Esophagus muscularis mucosa (tissue), 3 donors: ENCODE measurements at regions not wholly inside any gene's neighbourhood (a gene's known extent, or its start where the extent isn't known, plus 50 kb on each side); places are given as distances from the start of the nearest gene placed in this dataset.

Source experiments
- POLR2A ChIP-seq: fragments of 450-650 bp; IDR thresholded peaks from one replicate; pipeline ENCODE4 v1.6.1; 2017; ENCODE audit warnings: antibody characterized with exemption, moderate library complexity, mild to moderate bottlenecking, low read depth
- TF ChIP-seq, protein P1 (sequence below), 3 experiments: fragments of 200-600 bp in 2 of 3; fragments of 450-650 bp in 1 of 3; sonication (generic) in 2 of 3; IDR thresholded peaks; one replicate each; pipeline ENCODE4 v1.5.1; 2017 to 2019; ENCODE audit warnings: antibody characterized with exemption in 3 of 3, mild to moderate bottlenecking in 2 of 3, moderate library complexity in 1 of 3

DNA sequence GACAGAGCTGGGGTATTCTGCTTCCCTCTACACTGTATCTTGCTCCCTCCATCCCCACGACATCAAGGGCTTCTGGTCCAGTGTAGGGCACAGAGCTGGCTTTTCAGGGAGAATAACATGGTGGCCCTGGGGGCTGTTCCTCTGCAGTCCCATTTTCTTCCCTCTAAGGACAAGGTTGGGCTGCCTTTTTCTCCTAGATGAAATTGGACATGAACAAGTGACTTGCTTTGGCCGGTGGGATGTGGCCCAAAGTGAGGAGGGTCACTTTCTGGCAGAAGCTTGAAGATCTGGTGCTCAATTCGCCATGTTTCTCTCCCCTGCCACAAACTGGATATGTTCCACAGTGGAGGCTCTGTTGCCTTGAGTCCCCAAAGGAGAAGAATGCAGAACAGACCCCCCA, 235.7 kb downstream of the EMX2 start:
- TF ChIP-seq, protein P1, sequence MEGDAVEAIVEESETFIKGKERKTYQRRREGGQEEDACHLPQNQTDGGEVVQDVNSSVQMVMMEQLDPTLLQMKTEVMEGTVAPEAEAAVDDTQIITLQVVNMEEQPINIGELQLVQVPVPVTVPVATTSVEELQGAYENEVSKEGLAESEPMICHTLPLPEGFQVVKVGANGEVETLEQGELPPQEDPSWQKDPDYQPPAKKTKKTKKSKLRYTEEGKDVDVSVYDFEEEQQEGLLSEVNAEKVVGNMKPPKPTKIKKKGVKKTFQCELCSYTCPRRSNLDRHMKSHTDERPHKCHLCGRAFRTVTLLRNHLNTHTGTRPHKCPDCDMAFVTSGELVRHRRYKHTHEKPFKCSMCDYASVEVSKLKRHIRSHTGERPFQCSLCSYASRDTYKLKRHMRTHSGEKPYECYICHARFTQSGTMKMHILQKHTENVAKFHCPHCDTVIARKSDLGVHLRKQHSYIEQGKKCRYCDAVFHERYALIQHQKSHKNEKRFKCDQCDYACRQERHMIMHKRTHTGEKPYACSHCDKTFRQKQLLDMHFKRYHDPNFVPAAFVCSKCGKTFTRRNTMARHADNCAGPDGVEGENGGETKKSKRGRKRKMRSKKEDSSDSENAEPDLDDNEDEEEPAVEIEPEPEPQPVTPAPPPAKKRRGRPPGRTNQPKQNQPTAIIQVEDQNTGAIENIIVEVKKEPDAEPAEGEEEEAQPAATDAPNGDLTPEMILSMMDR (IDR thresholded peaks at IDR 0.05): no peak
- TF ChIP-seq POLR2A: no peak
